Loucy (cell line): ENCODE measurements at regions not wholly inside any gene's neighbourhood (a gene's known extent, or its start where the extent isn't known, plus 50 kb on each side); places are given as distances from the start of the nearest gene placed in this dataset.

Source experiments
- H2AFZ ChIP-seq: fragments of 200-600 bp; sonication (generic); 2 replicates; pipeline ENCODE4 v1.6.0; 2016; ENCODE audit warnings: antibody characterized with exemption, mild to moderate bottlenecking, low read length, moderate library complexity
- H3F3A ChIP-seq: fragments of 200-600 bp; 2 replicates; pipeline ENCODE4 v1.6.0; 2016; ENCODE audit warnings: antibody characterized with exemption, low read depth, mild to moderate bottlenecking
- H3K27me3 ChIP-seq: fragments of 200-600 bp; sonication (generic); 2 replicates; pipeline ENCODE4 v1.6.1; 2014; ENCODE audit warnings: low read length, mild to moderate bottlenecking; ENCODE audit not compliant: insufficient read depth, poor library complexity, severe bottlenecking
- H3K36me3 ChIP-seq: fragments of 200-600 bp; sonication (generic); 2 replicates; pipeline ENCODE4 v1.6.1; 2016; ENCODE audit warnings: low read length; ENCODE audit not compliant: insufficient read depth
- H3K4me1 ChIP-seq: fragments of 200-600 bp; sonication (generic); 2 replicates; pipeline ENCODE4 v1.5.1; 2014; ENCODE audit warnings: low read length, mild to moderate bottlenecking; ENCODE audit not compliant: insufficient read depth, poor library complexity, severe bottlenecking
- H3K4me2 ChIP-seq: fragments of 200-600 bp; sonication (generic); 2 replicates; pipeline ENCODE4 v1.6.0; 2014; ENCODE audit warnings: antibody characterized with exemption, low read length, low read depth, mild to moderate bottlenecking; ENCODE audit not compliant: poor library complexity, severe bottlenecking
- H3K4me3 ChIP-seq: fragments of 200-600 bp; sonication (generic); 2 replicates; pipeline ENCODE4 v1.5.1; 2014; ENCODE audit warnings: low read length, mild to moderate bottlenecking, mixed read lengths; ENCODE audit not compliant: poor library complexity, severe bottlenecking
- H3K79me2 ChIP-seq: fragments of 200-600 bp; sonication (generic); 2 replicates; pipeline ENCODE4 v1.6.1; 2014; ENCODE audit warnings: low read length; ENCODE audit not compliant: insufficient read depth
- H3K9ac ChIP-seq: fragments of 200-600 bp; sonication (generic); 2 replicates; pipeline ENCODE4 v1.6.0; 2014; ENCODE audit warnings: mild to moderate bottlenecking, low read depth, low read length, moderate library complexity; ENCODE audit not compliant: poor library complexity, severe bottlenecking
- H3K9me2 ChIP-seq: fragments of 200-600 bp; sonication (generic); replicated peaks from 2 replicates; pipeline ENCODE4 v1.6.1; 2016; ENCODE audit warnings: low read depth, low read length, mixed read lengths
- H3K9me3 ChIP-seq: fragments of 200-600 bp; sonication (generic); 2 replicates; pipeline ENCODE4 v1.6.1; 2014; ENCODE audit warnings: mild to moderate bottlenecking, antibody characterized with exemption, low read length, low read depth; ENCODE audit not compliant: insufficient read depth
- H4K20me1 ChIP-seq: fragments of 200-600 bp; sonication (generic); 2 replicates; pipeline ENCODE4 v1.6.0; 2014; ENCODE audit warnings: antibody characterized with exemption, low read length, mild to moderate bottlenecking; ENCODE audit not compliant: insufficient read depth, poor library complexity, severe bottlenecking
- CTCF ChIP-seq: fragments of 200-600 bp; sonication (generic); conservative IDR thresholded peaks from 2 replicates; pipeline ENCODE4 v1.5.1; 2014; ENCODE audit warnings: mild to moderate bottlenecking, antibody characterized with exemption, low read length
- EZH2phosphoT487 ChIP-seq: fragments of 200-600 bp; IDR thresholded peaks from 2 replicates; pipeline ENCODE4 v1.6.1; 2018; ENCODE audit warnings: antibody characterized with exemption, mild to moderate bottlenecking, moderate library complexity, borderline replicate concordance

DNA sequence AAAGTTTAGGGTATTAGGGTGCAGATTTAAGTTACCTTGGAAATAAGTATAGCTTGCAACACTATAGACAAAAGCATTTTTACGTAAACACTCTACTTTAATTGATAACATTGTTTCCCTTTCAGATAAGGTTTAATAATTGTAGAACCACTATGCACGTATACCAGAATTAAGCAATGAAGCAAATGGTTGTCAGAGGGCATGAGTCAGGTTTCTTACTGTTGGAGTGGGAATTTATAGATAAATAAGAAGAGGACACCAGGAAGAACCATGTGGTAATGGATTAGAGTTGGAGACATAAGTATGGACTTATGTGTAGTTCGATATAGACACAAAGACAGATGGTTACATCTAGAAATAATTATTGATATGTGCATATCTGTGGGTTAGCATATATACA lies 355.6 kb downstream of the ETV1 start:
- H4K20me1 ChIP-seq, result no peaks in the 10 kb centered on the region
- no peaks in the 10 kb centered on the region for H3K9me3 ChIP-seq
- TF ChIP-seq CTCF, result no peak
- no peak for TF ChIP-seq EZH2phosphoT487
- H3K79me2 ChIP-seq, result no peaks in the 10 kb centered on the region
- H3K9ac ChIP-seq, result no peak overlapping the region
- no peaks in the 10 kb centered on the region for H3K9me2 ChIP-seq
- no peak overlapping the region for H2AFZ ChIP-seq
- no peaks in the 10 kb centered on the region for H3K4me1 ChIP-seq
- H3K27me3 ChIP-seq, result no peaks in the 10 kb centered on the region
- H3K36me3 ChIP-seq, result no peaks in the 10 kb centered on the region
- no peak overlapping the region for H3K4me2 ChIP-seq
- H3F3A ChIP-seq, result no peaks in the 10 kb centered on the region
- H3K4me3 ChIP-seq, result no peak overlapping the region

GRCh38 chr7:13639396-13639795 lies 350.1 kb downstream of the ETV1 start:
- H3K4me3 ChIP-seq, result no peak overlapping the region
- no peak overlapping the region for H3K9ac ChIP-seq
- no peaks in the 10 kb centered on the region for H3K9me3 ChIP-seq
- H3F3A ChIP-seq, result no peaks in the 10 kb centered on the region
- H3K4me1 ChIP-seq, result no peaks in the 10 kb centered on the region
- H4K20me1 ChIP-seq, result no peaks in the 10 kb centered on the region
- H2AFZ ChIP-seq, result no peak overlapping the region
- H3K4me2 ChIP-seq, result no peak overlapping the region
- H3K27me3 ChIP-seq, result no peaks in the 10 kb centered on the region
- no peak for TF ChIP-seq CTCF
- no peak for TF ChIP-seq EZH2phosphoT487
- H3K36me3 ChIP-seq, result no peaks in the 10 kb centered on the region
- no peaks in the 10 kb centered on the region for H3K9me2 ChIP-seq
- no peaks in the 10 kb centered on the region for H3K79me2 ChIP-seq

GRCh38 chr7:13641714-13642113 lies 347.8 kb downstream of the ETV1 start:
- H3K9ac ChIP-seq, result no peak overlapping the region
- no peaks in the 10 kb centered on the region for H3K27me3 ChIP-seq
- H2AFZ ChIP-seq, result no peak overlapping the region
- H3K79me2 ChIP-seq, result no peaks in the 10 kb centered on the region
- no peaks in the 10 kb centered on the region for H3F3A ChIP-seq
- H3K36me3 ChIP-seq, result no peaks in the 10 kb centered on the region
- H3K4me3 ChIP-seq, result no peak overlapping the region
- TF ChIP-seq CTCF (no peak), EZH2phosphoT487 (no peak)
- no peak overlapping the region for H3K4me2 ChIP-seq
- no peaks in the 10 kb centered on the region for H3K9me3 ChIP-seq
- H3K9me2 ChIP-seq, result no peaks in the 10 kb centered on the region
- H4K20me1 ChIP-seq, result no peaks in the 10 kb centered on the region
- H3K4me1 ChIP-seq, result no peaks in the 10 kb centered on the region
